H9 (cell line): ENCODE measurements at regions not wholly inside any gene's neighbourhood (a gene's known extent, or its start where the extent isn't known, plus 50 kb on each side); places are given as distances from the start of the nearest gene placed in this dataset.

Source experiments
- DNase-seq: peaks from one replicate; pipeline ENCODE4 v3.0.0-alpha.2; 2017
- H2AFZ ChIP-seq: one replicate; pipeline ENCODE4 v1.6.1; 2013; ENCODE audit warnings: mild to moderate bottlenecking, low read length, control low read depth, moderate library complexity
- H2AK5ac ChIP-seq: 2 replicates; pipeline ENCODE4 v1.6.1; 2013; ENCODE audit warnings: low read length, control low read depth, mixed read lengths; ENCODE audit not compliant: insufficient read length
- H2BK120ac ChIP-seq: one replicate; pipeline ENCODE4 v1.6.1; 2013; ENCODE audit warnings: low read depth, mild to moderate bottlenecking, low read length, control low read depth, inconsistent platforms; ENCODE audit not compliant: poor library complexity, severe bottlenecking
- H2BK12ac ChIP-seq: 2 replicates; pipeline ENCODE4 v1.6.1; 2013; ENCODE audit warnings: low read length, control low read depth, mixed read lengths, low read depth; ENCODE audit not compliant: insufficient read length
- H2BK15ac ChIP-seq: 2 replicates; pipeline ENCODE4 v1.6.1; 2013; ENCODE audit warnings: low read depth, low read length, control low read depth
- H2BK20ac ChIP-seq: one replicate; pipeline ENCODE4 v1.6.1; 2013; ENCODE audit warnings: low read depth, mild to moderate bottlenecking, low read length, control low read depth, inconsistent platforms; ENCODE audit not compliant: poor library complexity, severe bottlenecking
- H2BK5ac ChIP-seq: 2 replicates; pipeline ENCODE4 v1.6.1; 2013; ENCODE audit warnings: low read length, control low read depth, mixed read lengths; ENCODE audit not compliant: insufficient read length
- H3K14ac ChIP-seq: 2 replicates; pipeline ENCODE4 v1.6.1; 2013; ENCODE audit warnings: low read length, control low read depth; ENCODE audit not compliant: insufficient read depth
- H3K18ac ChIP-seq: 2 replicates; pipeline ENCODE4 v1.6.1; 2013; ENCODE audit warnings: low read depth, mild to moderate bottlenecking, mixed read lengths, low read length, control low read depth; ENCODE audit not compliant: insufficient read length
- H3K23ac ChIP-seq: 2 replicates; pipeline ENCODE4 v1.6.1; 2013; ENCODE audit warnings: low read length, control low read depth, mixed read lengths, low read depth; ENCODE audit not compliant: insufficient read length
- H3K23me2 ChIP-seq: 2 replicates; pipeline ENCODE4 v1.6.1; 2013; ENCODE audit warnings: low read depth, mild to moderate bottlenecking, mixed read lengths, low read length, control low read depth; ENCODE audit not compliant: insufficient read length, poor library complexity, severe bottlenecking
- H3K27ac ChIP-seq: 2 replicates; pipeline ENCODE4 v1.5.1; 2013; ENCODE audit warnings: low read length, control low read depth, mixed read lengths, low read depth; ENCODE audit not compliant: insufficient read length
- H3K27me3 ChIP-seq: 2 replicates; pipeline ENCODE4 v1.6.1; 2013; ENCODE audit warnings: low read length, control low read depth, inconsistent platforms; ENCODE audit not compliant: insufficient read depth
- H3K4ac ChIP-seq: 2 replicates; pipeline ENCODE4 v1.6.1; 2013; ENCODE audit warnings: low read depth, mild to moderate bottlenecking, control low read depth, inconsistent platforms, low read length, moderate library complexity
- H3K4me1 ChIP-seq: 2 replicates; pipeline ENCODE4 v1.6.1; 2013; ENCODE audit warnings: low read length, control low read depth, inconsistent platforms; ENCODE audit not compliant: insufficient read depth
- H3K4me2 ChIP-seq: 2 replicates; pipeline ENCODE4 v1.6.1; 2013; ENCODE audit warnings: low read length, control low read depth, mixed read lengths; ENCODE audit not compliant: insufficient read length, insufficient read depth
- H3K56ac ChIP-seq: 2 replicates; pipeline ENCODE4 v1.6.1; 2013; ENCODE audit warnings: low read depth, mild to moderate bottlenecking, mixed read lengths, low read length, control low read depth; ENCODE audit not compliant: insufficient read length
- H3K79me1 ChIP-seq: 2 replicates; pipeline ENCODE4 v1.6.1; 2013; ENCODE audit warnings: low read depth, mild to moderate bottlenecking, moderate library complexity, low read length, control low read depth, inconsistent platforms; ENCODE audit not compliant: insufficient read depth, poor library complexity, severe bottlenecking
- H3K79me2 ChIP-seq: 2 replicates; pipeline ENCODE4 v1.6.1; 2013; ENCODE audit warnings: low read length, control low read depth, inconsistent platforms; ENCODE audit not compliant: insufficient read depth
- H3K9ac ChIP-seq: 2 replicates; pipeline ENCODE4 v1.6.1; 2013; ENCODE audit warnings: low read length, control low read depth, mixed read lengths; ENCODE audit not compliant: insufficient read length; ENCODE audit errors: extremely low read depth
- H3K9me3 ChIP-seq: one replicate; pipeline ENCODE4 v1.6.1; 2013; ENCODE audit warnings: low read depth, low read length, inconsistent platforms; ENCODE audit not compliant: control insufficient read depth
- H3T11ph ChIP-seq: one replicate; pipeline ENCODE4 v1.6.1; 2013; ENCODE audit warnings: mild to moderate bottlenecking, low read length, control low read depth, inconsistent platforms
- H4K20me1 ChIP-seq: one replicate; pipeline ENCODE4 v1.6.1; 2013; ENCODE audit not compliant: control insufficient read depth, insufficient read length, insufficient read depth
- H4K5ac ChIP-seq: 2 replicates; pipeline ENCODE4 v1.6.1; 2013; ENCODE audit warnings: low read depth, mild to moderate bottlenecking, mixed read lengths, low read length, control low read depth; ENCODE audit not compliant: insufficient read length
- H4K8ac ChIP-seq: replicated peaks from 2 replicates; pipeline ENCODE4 v1.6.1; 2013; ENCODE audit warnings: low read length, control low read depth, mixed read lengths, low read depth; ENCODE audit not compliant: insufficient read length
- H4K91ac ChIP-seq: 2 replicates; pipeline ENCODE4 v1.6.1; 2013; ENCODE audit warnings: low read depth, mild to moderate bottlenecking, moderate library complexity, mixed read lengths, low read length, control low read depth; ENCODE audit not compliant: insufficient read length
- H3K27ac Mint-ChIP-seq, 3 experiments: 2 replicates in 2 of 3; 3 replicates in 1 of 3; pipeline ENCODE4 v1.8.0; 2020 to 2021; ENCODE audit warnings: mixed read lengths in 3 of 3, mild to moderate bottlenecking in 1 of 3, moderate library complexity in 1 of 3
- H3K27me3 Mint-ChIP-seq: 2 replicates; pipeline ENCODE4 v1.8.0; 2021; ENCODE audit warnings: low read depth, mild to moderate bottlenecking, moderate library complexity, mixed read lengths
- H3K36me3 Mint-ChIP-seq, 3 experiments: 2 replicates in 2 of 3; 3 replicates in 1 of 3; pipeline ENCODE4 v1.8.0; 2020 to 2021; ENCODE audit warnings: low read depth in 3 of 3, mixed read lengths in 3 of 3; ENCODE audit not compliant: insufficient read depth in 1 of 3
- H3K4me1 Mint-ChIP-seq, 2 experiments: 2 replicates each; pipeline ENCODE4 v1.8.0; 2020; ENCODE audit warnings: mixed read lengths in 2 of 2
- H3K4me3 Mint-ChIP-seq, 2 experiments: 2 replicates in 1 of 2; 3 replicates in 1 of 2; pipeline ENCODE4 v1.8.0; 2020 to 2021; ENCODE audit warnings: mild to moderate bottlenecking in 2 of 2, mixed read lengths in 2 of 2, moderate library complexity in 1 of 2
- H3K9me3 Mint-ChIP-seq, 2 experiments: 2 replicates in 1 of 2; 3 replicates in 1 of 2; pipeline ENCODE4 v1.8.0; 2020; ENCODE audit warnings: mild to moderate bottlenecking in 2 of 2, mixed read lengths in 2 of 2, moderate library complexity in 1 of 2
- WGBS: extraction: QIAGEN DNeasy Blood & Tissue Kit; methylation state at CpG from one replicate; pipeline ENCODE4 v1.1.7; 2013; ENCODE audit warnings: missing lambda C conversion rate, low lambda C conversion rate, mixed read lengths; ENCODE audit not compliant: insufficient read length; ENCODE audit errors: extremely low coverage; 5-methylcytosine and 5-hydroxymethylcytosine counted together
- TF ChIP-seq, protein P1 (sequence below): fragments of 200-600 bp; sonication (generic); conservative IDR thresholded peaks from 3 replicates; pipeline ENCODE4 v1.8.0; 2021; ENCODE audit warnings: antibody characterized with exemption, mild to moderate bottlenecking

DNA sequence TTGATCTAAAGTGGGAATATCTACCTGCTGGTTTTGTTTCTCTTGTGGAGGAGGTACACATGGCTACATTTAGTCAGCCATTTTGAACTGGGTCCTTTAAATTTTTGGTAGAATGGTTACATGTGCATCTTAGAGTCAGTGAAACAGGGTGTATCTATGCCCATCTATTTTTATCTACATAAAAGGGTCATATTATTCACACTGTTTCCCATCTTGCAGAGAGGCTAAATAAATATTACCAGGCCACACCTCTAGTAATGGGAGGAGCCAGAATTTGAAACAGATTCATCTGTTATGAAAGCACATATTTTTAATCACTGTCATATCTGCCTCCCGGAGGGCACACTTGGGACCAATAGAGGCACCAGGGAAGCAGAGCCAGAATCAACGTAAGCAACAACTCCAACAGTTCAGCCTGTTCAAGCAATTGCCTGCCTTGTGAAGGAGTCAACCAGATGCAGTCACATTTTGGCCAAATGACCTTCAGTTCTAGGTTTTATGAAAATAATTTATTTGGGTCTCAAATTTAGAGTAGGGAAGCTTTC is 376.8 kb downstream of the TSN start:
- no peak overlapping the region for H3K27ac ChIP-seq
- H2BK20ac ChIP-seq = no peak overlapping the region
- WGBS = no CpG with 5 or more reads among the region's 2 CpGs
- no peaks in the 10 kb centered on the region for H3K79me2 ChIP-seq
- H3K27me3 ChIP-seq = no peaks in the 10 kb centered on the region
- no peak overlapping the region for H2AK5ac ChIP-seq
- H2BK120ac ChIP-seq = no peak overlapping the region
- Mint-ChIP-seq H3K27ac (no peak overlapping the region), H3K4me1 (no peaks in the 10 kb centered on the region), H3K36me3 (peaks cover 8 to 32% (median 19%) of the 10 kb centered on the region in 3 experiments), H3K4me3 (no peak overlapping the region), H3K27me3 (peaks cover 2% of the 10 kb centered on the region), H3K9me3 (peaks cover 36 to 37% of the 10 kb centered on the region in 2 experiments)
- no peak overlapping the region for H3K4ac ChIP-seq
- no peak overlapping the region for H2BK5ac ChIP-seq
- no peak overlapping the region for H3K23ac ChIP-seq
- H3K14ac ChIP-seq = no peak overlapping the region
- no peaks in the 10 kb centered on the region for H3K23me2 ChIP-seq
- no peak overlapping the region for H3K56ac ChIP-seq
- H3K4me1 ChIP-seq = no peaks in the 10 kb centered on the region
- no peak overlapping the region for H2AFZ ChIP-seq
- H3K9me3 ChIP-seq = no peaks in the 10 kb centered on the region
- no peak overlapping the region for H4K91ac ChIP-seq
- no peak for DNase-seq
- no peak overlapping the region for H3K4me2 ChIP-seq
- no peak overlapping the region for H3K18ac ChIP-seq
- no peak overlapping the region for H3T11ph ChIP-seq
- H2BK12ac ChIP-seq = no peak overlapping the region
- no peaks in the 10 kb centered on the region for H3K79me1 ChIP-seq
- H2BK15ac ChIP-seq = no peak overlapping the region
- no peak overlapping the region for H3K9ac ChIP-seq
- H4K20me1 ChIP-seq = no peaks in the 10 kb centered on the region
- no peak overlapping the region for H4K5ac ChIP-seq
- TF ChIP-seq, protein P1, sequence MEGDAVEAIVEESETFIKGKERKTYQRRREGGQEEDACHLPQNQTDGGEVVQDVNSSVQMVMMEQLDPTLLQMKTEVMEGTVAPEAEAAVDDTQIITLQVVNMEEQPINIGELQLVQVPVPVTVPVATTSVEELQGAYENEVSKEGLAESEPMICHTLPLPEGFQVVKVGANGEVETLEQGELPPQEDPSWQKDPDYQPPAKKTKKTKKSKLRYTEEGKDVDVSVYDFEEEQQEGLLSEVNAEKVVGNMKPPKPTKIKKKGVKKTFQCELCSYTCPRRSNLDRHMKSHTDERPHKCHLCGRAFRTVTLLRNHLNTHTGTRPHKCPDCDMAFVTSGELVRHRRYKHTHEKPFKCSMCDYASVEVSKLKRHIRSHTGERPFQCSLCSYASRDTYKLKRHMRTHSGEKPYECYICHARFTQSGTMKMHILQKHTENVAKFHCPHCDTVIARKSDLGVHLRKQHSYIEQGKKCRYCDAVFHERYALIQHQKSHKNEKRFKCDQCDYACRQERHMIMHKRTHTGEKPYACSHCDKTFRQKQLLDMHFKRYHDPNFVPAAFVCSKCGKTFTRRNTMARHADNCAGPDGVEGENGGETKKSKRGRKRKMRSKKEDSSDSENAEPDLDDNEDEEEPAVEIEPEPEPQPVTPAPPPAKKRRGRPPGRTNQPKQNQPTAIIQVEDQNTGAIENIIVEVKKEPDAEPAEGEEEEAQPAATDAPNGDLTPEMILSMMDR = no peak
- no peak overlapping the region for H4K8ac ChIP-seq
